ENCODE measurements at regions not wholly inside any gene's neighbourhood (a gene's known extent, or its start where the extent isn't known, plus 50 kb on each side); places are given as distances from the start of the nearest gene placed in this dataset.
"Not testable (repeated sequence)": the region's sequence is repeated elsewhere in the genome, so short reads cannot be mapped to it uniquely, and the experiment has no call there.

- no peak for DNase-seq
Measured at GRCh38 chr9:84054341-84055010, 73.9 kb downstream of the RMI1 start.

DNA sequence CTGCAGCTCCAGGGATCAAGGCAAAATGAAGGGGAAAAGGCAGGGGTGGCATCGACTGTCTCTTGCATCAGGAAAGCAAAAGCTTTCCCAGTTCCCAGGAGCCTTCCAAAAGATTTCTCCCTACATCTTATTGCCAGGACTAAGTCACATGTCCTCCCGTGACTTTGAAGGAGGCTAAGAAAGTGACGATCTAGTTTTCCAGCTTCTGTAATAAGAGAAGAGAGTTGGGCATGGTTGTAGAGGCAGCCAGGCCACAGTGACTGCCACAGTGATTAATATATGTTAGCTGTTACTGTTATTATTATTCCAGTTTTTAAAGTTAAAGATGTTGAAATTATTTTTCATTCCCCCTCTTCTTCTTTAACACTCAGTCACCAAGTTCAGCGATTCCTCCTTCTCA, 77.1 kb downstream of the RMI1 start:
- DNase-seq = no peak

GRCh38 chr9:84059936-84060335, 79.3 kb downstream of the RMI1 start:
- DNase-seq = no peak

GRCh38 chr9:84061613-84062193, 81.1 kb downstream of the RMI1 start:
- no peak for DNase-seq

GRCh38 chr9:84062538-84062937, 81.9 kb downstream of the RMI1 start:
- DNase-seq = no peak

DNA sequence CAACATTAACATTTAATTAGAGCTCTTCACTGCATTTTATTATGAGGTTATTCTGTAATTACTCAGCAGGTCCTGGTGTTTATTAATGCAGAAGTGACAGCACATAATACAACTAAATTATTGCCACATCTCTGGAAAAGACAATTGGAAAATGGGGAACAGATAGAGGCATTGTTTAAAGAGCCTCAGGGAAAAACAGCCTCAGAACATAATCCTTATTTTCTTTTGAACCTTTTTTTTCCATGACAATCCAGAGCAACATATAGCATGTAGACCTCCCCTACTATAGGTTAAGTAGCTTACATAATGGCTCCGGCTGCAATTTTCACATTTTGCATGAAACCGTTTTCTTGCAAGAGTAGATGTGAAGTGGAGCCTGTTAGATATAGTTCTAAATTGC, 87.2 kb downstream of the RMI1 start:
- DNase-seq = no peak

DNA sequence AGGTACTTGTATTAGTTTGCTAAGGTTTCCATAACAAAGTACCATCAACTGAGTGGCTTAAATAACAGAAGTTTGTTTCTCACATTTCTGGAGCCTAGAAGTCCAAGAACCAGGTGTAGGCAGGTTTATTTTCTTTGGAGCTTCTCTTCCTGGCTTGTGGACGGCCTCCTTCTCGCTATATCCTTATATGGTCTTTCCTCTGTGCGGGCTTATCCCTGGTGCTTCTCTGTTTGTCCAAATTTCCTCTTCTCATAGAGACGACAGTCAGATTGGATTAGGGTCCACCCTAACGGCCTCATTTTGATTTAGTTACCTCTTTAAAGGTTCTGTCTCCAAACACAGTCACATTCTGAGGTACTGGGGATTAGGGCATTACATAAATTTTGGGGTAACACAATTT, 88.3 kb downstream of the RMI1 start:
- no peak for DNase-seq

DNA sequence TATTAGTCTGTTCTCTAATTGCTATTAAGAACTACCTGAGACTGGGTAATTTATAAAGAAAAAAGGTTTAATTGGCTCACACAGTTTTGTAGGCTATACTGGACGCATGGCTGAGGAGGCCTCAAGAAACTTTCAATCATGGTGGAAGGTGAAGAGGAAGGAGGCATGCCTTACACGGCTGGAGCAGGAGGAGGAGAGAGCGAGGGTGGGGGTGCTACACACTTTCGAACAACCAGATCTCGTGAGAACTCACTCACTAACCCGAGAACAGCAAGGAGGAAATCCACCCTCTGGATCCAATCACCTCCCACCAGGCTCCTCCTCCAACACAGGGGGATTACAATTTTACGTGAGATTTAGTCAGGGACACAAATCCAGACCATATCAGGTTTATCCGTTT, 90.0 kb downstream of the RMI1 start:
- DNase-seq = no peak

DNA sequence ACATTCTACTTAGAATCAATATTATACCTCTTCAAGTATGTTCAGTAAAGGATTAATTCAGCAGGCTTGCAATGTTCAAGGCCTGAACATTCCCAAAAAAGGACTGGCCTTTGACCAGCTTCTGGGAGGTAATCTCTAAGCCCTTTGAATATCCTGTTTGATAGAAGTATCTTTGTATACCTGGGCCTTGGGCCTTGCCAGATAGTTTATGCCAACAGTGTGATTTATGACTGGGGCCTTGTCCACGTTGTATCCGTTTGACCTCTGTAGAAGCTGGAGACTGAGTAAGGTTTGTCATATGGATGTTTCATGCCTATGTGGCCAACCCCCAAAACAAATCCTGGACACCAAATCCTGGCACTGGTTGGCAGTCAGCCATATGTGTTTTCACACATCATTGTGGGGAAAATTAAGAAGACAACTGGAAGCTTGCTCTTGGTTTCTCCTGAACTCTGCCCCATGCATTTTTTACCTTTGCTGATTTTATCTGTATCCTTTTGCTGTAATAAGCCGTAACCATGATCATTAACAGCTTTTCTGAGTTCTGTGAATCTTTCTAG, 92.1 kb downstream of the RMI1 start:
- no peak for DNase-seq

DNA sequence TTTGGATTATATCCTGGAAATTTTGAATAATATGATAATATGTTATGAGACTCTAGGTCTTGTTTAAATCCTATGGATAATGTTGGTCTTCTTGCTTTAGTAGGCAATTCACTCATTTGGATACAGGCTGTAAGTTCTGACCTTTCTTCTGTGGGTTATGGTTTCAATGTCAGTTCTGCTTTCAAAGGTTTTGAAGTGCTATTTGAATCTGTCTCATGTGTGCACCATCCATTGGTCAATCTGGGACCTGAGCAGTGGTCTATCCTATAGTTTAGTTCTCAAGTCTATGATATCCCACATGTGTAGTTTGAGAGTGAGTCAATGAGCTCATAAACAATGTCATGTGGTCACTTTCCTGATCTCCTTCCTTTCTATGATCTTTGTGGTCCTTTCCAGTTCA, 94.4 kb downstream of the RMI1 start:
- no peak for DNase-seq

GRCh38 chr9:84076384-84076783, 95.8 kb downstream of the RMI1 start:
- DNase-seq = no peak

DNA sequence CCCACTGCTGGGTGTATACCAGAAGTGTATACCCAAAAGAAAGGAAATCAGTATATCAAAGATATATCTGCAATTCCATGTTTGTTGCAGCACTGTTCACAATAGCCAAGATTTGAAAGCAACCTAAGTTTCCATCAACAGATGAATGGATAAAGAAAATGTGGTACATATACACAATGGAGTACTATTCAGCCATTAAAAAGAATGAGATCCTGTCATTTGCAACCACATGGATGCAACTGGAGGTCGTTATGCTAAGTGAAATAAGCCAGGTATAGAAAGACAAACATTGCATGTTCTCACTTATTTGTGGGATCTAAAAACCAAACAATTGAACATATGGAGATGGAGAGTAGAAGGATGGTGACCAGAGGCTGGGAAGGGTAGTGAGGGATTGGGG, 97.2 kb downstream of the RMI1 start:
- not testable (repeated sequence) for DNase-seq

- no peak for DNase-seq
Measured at GRCh38 chr9:84079994-84080393, 99.4 kb downstream of the RMI1 start.

DNA sequence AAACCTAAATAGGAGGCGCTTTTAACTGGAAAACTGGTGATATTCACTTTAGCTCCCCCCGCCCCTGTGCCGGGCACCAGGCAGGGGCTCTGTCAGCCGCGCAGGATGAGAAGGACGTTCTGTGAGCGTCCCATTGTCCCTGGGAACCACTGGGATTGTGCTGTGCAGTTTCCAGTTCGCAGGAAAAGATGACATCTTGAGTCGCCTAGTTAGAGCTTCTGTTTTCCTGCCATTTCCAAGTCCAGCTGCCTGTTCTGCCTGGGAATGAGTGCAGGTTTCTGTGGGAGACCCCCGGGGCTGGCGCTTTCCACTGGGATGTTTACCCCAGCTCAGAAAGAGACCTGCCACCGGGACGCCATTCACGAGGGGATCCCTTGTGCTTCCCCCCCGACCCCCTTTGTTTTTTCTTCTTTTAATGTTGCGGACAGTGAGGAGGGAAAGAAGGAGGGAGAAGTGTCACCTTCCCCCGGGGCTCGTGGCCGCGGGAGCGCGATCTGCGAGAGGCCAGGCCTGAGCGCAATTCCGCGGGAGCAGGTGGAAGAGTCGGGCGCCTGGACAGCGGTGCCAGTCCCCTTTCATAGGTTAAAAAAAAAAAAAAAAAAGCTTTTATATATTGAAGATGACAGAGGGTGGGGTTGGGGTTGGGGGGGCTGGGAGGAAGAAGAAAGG, 121.5 kb downstream of the RMI1 start:
- no peak for DNase-seq

GRCh38 chr9:84103651-84104377, 123.2 kb downstream of the RMI1 start:
- DNase-seq = no peak

- DNase-seq = no peak
Measured at GRCh38 chr9:84107081-84107480, 126.5 kb downstream of the RMI1 start.

GRCh38 chr9:84107995-84108394, 127.4 kb downstream of the RMI1 start:
- no peak for DNase-seq

DNA sequence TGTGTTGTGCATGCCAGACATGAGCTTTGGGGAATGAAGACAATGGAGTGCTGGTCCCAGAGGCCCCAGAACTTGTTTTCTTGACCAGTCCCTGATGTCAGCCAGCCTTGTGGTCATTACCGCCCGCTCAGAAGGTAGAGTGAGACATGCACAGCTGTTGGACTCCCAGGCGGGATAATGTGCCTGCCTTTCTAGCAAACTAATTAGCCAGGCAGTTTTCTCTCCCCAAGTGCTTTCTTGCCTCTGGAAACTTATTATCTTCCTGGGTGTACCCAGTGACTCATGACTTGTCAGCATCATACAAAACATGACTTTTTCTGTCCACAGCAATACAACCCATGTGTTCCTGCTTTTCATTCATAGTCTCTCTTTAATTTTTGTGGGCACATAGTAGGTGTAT, 131.1 kb downstream of the RMI1 start:
- DNase-seq = no peak

GRCh38 chr9:84121991-84122523, 141.5 kb downstream of the RMI1 start:
- no peak for DNase-seq

GRCh38 chr9:84122572-84122971, 142.0 kb downstream of the RMI1 start:
- DNase-seq = no peak

GRCh38 chr9:84123648-84124406, 143.2 kb downstream of the RMI1 start:
- DNase-seq = no peak

DNA sequence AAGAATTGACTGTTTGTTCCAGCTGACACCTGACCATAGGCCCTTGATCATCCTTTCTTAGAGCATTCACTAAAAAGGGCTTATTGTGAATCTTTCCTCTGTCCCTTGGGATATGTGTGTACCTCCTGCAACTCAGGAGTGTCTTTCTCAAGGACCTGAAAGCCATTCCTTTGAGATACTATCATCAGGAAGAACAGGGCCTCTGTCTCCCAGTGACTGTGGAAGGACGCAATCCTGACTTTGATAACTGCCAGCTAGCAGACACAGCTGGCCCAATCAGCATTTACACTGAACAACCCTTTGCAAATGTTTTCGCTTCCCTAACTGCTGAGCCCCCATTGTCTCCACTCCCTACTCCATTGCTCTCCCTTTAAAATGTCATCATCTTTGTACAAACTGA, 144.4 kb downstream of the RMI1 start:
- no peak for DNase-seq

- no peak for DNase-seq
Measured at GRCh38 chr9:84129529-84129928, 148.9 kb downstream of the RMI1 start.

Measured in amniotic stem cell (primary cell).